GM12878 (cell line): ENCODE measurements at regions not wholly inside any gene's neighbourhood (a gene's known extent, or its start where the extent isn't known, plus 50 kb on each side); places are given as distances from the start of the nearest gene placed in this dataset.

ENCODE experiments used
- ATAC-seq: fragments of 200-7000 bp; cut with Tn5 transposase; 3 replicates; pipeline ENCODE4 v1.9.1; 2020; ENCODE audit warnings: mild to moderate bottlenecking, moderate library complexity
- BruUV-seq: library from RNA; stranded (reverse); fragments of 400-500 nt; replicated peaks from 2 replicates; lab custom pipeline; 2021; lab: Mats Ljungman, UMichigan
- CTCF ChIA-PET: fragments of 300-600 bp; sonication (Branson Sonifier 250); formaldehyde crosslinking; extraction: SDS; loops from one replicate; lab custom pipeline; 2021; ENCODE audit warnings: inconsistent platforms; lab: Yijun Ruan, JAX
- POLR2A ChIA-PET: fragments of 350-600 bp; formaldehyde crosslinking; extraction: SDS; loops from one replicate; lab custom pipeline; 2021; ENCODE audit warnings: inconsistent platforms; lab: Charles Lee
- RAD21 ChIA-PET: fragments of 300-600 bp; sonication (Branson Sonifier 250); formaldehyde crosslinking; loops from one replicate; lab custom pipeline; 2023; ENCODE audit warnings: antibody characterized with exemption; ENCODE audit not compliant: unreplicated experiment; lab: Charles Lee
- SMC1A ChIA-PET: fragments of 300-600 bp; sonication (Branson Sonifier 250); formaldehyde crosslinking; loops from one replicate; lab custom pipeline; 2023; ENCODE audit not compliant: unreplicated experiment, uncharacterized antibody; lab: Charles Lee
- DNase-seq: peaks from one replicate; pipeline ENCODE4 v3.0.0-alpha.2; 2011; ENCODE audit warnings: low read depth, low spot score
- FAIRE-seq: peaks from 3 replicates; lab custom pipeline; 2011; peaks lifted over from hg19 to GRCh38; lab: Jason Lieb, UNC
- H2AFZ ChIP-seq: 2 replicates; pipeline ENCODE4 v1.6.0; 2011; ENCODE audit warnings: low read depth, low read length, control low read depth; ENCODE audit not compliant: control insufficient read depth
- H3K27ac ChIP-seq: 2 replicates; pipeline ENCODE4 v1.5.1; 2011; ENCODE audit warnings: control low read depth; ENCODE audit not compliant: control insufficient read depth, insufficient read depth
- H3K27me3 ChIP-seq, 2 experiments: replicated peaks in 1 of 2; 2 replicates each; pipeline versions ENCODE4 v1.6.0 to v1.6.1; 2011; ENCODE audit warnings: low read length in 1 of 2; ENCODE audit not compliant: control insufficient read depth in 2 of 2, insufficient read depth in 2 of 2
- H3K36me3 ChIP-seq, 2 experiments: 2 replicates each; pipeline ENCODE4 v1.5.1; 2011; ENCODE audit warnings: low read length in 1 of 2; ENCODE audit not compliant: control insufficient read depth in 2 of 2, insufficient read depth in 2 of 2
- H3K4me1 ChIP-seq: 2 replicates; pipeline ENCODE4 v1.6.1; 2011; ENCODE audit warnings: mild to moderate bottlenecking, low read length, moderate library complexity, mixed read lengths; ENCODE audit not compliant: control insufficient read depth, insufficient read depth
- H3K4me2 ChIP-seq: 2 replicates; pipeline ENCODE4 v1.6.0; 2011; ENCODE audit warnings: control low read depth; ENCODE audit not compliant: control insufficient read depth, insufficient read depth
- H3K4me3 ChIP-seq: fragments of 200-600 bp; sonication (generic); 2 replicates; pipeline ENCODE4 v1.5.1; 2016
- H3K79me2 ChIP-seq: 2 replicates; pipeline ENCODE4 v1.6.0; 2011; ENCODE audit warnings: low read length; ENCODE audit not compliant: control insufficient read depth, insufficient read depth
- H3K9ac ChIP-seq: 2 replicates; pipeline ENCODE4 v1.8.0; 2011; ENCODE audit warnings: low read length, control low read depth, mixed read lengths; ENCODE audit not compliant: control insufficient read depth, insufficient read depth
- H3K9me3 ChIP-seq: replicated peaks from 3 replicates; pipeline ENCODE4 v1.5.1; 2011; ENCODE audit warnings: mild to moderate bottlenecking, low read length; ENCODE audit not compliant: control insufficient read depth, insufficient read depth
- H4K20me1 ChIP-seq: 2 replicates; pipeline ENCODE4 v1.6.0; 2011; ENCODE audit not compliant: control insufficient read depth, insufficient read depth
- BRCA1 ChIP-seq: IDR thresholded peaks from 2 replicates; pipeline ENCODE4 v1.6.1; 2011; ENCODE audit warnings: low read depth, low read length, improper control_type of control experiment
- CHD4 ChIP-seq: fragments of 200-600 bp; sonication (generic); IDR thresholded peaks from 2 replicates; pipeline ENCODE4 v1.6.1; 2016; ENCODE audit warnings: mild to moderate bottlenecking
- ESRRA ChIP-seq: IDR thresholded peaks from 2 replicates; pipeline ENCODE4 v1.6.1; 2012; ENCODE audit warnings: mild to moderate bottlenecking, low read length, improper control_type of control experiment
- GATAD2B ChIP-seq: fragments of 450-650 bp; conservative IDR thresholded peaks from 2 replicates; pipeline ENCODE4 v1.6.1; 2017; ENCODE audit warnings: low read depth, mild to moderate bottlenecking, moderate library complexity
- KDM1A ChIP-seq: fragments of 200-600 bp; sonication (generic); IDR thresholded peaks from 2 replicates; pipeline ENCODE4 v1.6.1; 2016; ENCODE audit warnings: borderline replicate concordance
- POU2F2 ChIP-seq: IDR thresholded peaks from 3 replicates; pipeline ENCODE4 v1.6.1; 2011; ENCODE audit warnings: low read depth, mild to moderate bottlenecking, low read length, borderline replicate concordance
- ZNF24 ChIP-seq: fragments of 450-650 bp; IDR thresholded peaks from 2 replicates; pipeline ENCODE4 v1.6.1; 2017; ENCODE audit warnings: antibody characterized with exemption, mild to moderate bottlenecking
- WGBS: methylation state at CpG from one replicate; pipeline ENCODE4 v1.1.6; 2016; ENCODE audit warnings: low lambda C conversion rate; ENCODE audit not compliant: insufficient replicate concordance, insufficient coverage; ENCODE audit errors: missing lambda C conversion rate; 5-methylcytosine and 5-hydroxymethylcytosine counted together
- in situ Hi-C: fragments of 300-500 bp; cut with MboI; formaldehyde crosslinking; loops from 9 replicates; pipeline ENCODE4 v1.14.3; 2018; ENCODE audit warnings: mixed read lengths
- intact Hi-C: fragments of 100-400 bp; cut with micrococcal nuclease; formaldehyde crosslinking; loops from one replicate; pipeline ENCODE4 v1.14.2; 2022; ENCODE audit not compliant: unreplicated experiment
- TF ChIP-seq, protein P1 (sequence below): fragments of 450-650 bp; IDR thresholded peaks from 2 replicates; pipeline ENCODE4 v1.6.1; 2018; ENCODE audit warnings: mild to moderate bottlenecking, low read depth, moderate library complexity; ENCODE audit not compliant: partially characterized antibody
- TF ChIP-seq, protein P2 (sequence below): fragments of 450-650 bp; IDR thresholded peaks from 2 replicates; pipeline ENCODE4 v1.6.1; 2016; ENCODE audit warnings: mild to moderate bottlenecking

DNA sequence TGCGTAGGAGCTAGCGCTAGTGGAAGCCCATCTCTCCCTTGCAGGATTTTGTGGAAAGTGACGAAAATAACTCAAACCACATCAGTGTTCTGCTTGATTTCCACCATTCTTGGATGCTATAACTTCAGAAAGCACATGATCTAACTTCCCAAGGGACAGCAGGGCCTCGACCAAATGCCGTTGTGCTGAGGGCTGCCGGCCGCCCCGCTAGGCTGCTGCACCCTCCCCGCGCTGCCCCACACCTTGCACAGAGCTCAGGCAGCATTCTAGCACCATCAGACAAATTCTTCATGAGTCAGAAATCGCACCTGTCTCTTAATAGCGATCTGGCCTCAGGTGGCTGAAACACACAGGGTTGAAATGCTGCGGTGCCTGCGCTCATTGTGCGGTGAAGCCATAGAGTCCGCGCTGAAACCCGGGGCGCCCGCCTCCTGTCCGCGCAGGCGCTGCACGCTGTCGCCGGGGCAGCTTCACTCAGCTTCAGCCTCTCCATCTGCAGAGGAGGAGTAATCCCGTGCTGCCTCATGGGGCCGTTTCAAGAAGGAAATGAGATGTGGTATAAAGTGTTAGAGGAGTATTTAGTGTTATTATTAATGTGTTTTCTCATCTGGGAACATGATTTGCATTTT, 59.2 kb upstream of the B3GAT1 start:
- ChIA-PET SMC1A (no interaction called here), CTCF (no interaction called here)
- no peak overlapping the region for H3K4me3 ChIP-seq
- H3K9ac ChIP-seq: no peak overlapping the region
- no peak for FAIRE-seq
- no peaks in the 10 kb centered on the region for H3K4me1 ChIP-seq
- H3K27me3 ChIP-seq: peaks cover 2 to 3% of the 10 kb centered on the region in 2 experiments; a peak in 2 of 4 replicates
- no TSS peak for BruUV-seq
- TF ChIP-seq, protein P1, sequence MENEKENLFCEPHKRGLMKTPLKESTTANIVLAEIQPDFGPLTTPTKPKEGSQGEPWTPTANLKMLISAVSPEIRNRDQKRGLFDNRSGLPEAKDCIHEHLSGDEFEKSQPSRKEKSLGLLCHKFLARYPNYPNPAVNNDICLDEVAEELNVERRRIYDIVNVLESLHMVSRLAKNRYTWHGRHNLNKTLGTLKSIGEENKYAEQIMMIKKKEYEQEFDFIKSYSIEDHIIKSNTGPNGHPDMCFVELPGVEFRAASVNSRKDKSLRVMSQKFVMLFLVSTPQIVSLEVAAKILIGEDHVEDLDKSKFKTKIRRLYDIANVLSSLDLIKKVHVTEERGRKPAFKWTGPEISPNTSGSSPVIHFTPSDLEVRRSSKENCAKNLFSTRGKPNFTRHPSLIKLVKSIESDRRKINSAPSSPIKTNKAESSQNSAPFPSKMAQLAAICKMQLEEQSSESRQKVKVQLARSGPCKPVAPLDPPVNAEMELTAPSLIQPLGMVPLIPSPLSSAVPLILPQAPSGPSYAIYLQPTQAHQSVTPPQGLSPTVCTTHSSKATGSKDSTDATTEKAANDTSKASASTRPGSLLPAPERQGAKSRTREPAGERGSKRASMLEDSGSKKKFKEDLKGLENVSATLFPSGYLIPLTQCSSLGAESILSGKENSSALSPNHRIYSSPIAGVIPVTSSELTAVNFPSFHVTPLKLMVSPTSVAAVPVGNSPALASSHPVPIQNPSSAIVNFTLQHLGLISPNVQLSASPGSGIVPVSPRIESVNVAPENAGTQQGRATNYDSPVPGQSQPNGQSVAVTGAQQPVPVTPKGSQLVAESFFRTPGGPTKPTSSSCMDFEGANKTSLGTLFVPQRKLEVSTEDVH: no peak
- TF ChIP-seq BRCA1 (no peak), CHD4 (no peak), ESRRA (no peak), POU2F2 (no peak), ZNF24 (no peak), KDM1A (no peak), GATAD2B (no peak)
- TF ChIP-seq, protein P2, sequence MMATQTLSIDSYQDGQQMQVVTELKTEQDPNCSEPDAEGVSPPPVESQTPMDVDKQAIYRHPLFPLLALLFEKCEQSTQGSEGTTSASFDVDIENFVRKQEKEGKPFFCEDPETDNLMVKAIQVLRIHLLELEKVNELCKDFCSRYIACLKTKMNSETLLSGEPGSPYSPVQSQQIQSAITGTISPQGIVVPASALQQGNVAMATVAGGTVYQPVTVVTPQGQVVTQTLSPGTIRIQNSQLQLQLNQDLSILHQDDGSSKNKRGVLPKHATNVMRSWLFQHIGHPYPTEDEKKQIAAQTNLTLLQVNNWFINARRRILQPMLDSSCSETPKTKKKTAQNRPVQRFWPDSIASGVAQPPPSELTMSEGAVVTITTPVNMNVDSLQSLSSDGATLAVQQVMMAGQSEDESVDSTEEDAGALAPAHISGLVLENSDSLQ: no peak
- TF ChIP-seq, all 136 proteins: peak for 0
- Histone ChIP-seq H3K4me2 (no peak overlapping the region), H3K36me3 (no peaks in the 10 kb centered on the region), H3K27ac (no peak overlapping the region), H3K9me3 (no peaks in the 10 kb centered on the region), H3K79me2 (no peaks in the 10 kb centered on the region), H2AFZ (no peak overlapping the region), H4K20me1 (no peaks in the 10 kb centered on the region)
- ChIA-PET POLR2A (no interaction called here), RAD21 (no interaction called here)
- in situ Hi-C loops (no loop called here), intact Hi-C loops (loop anchor here (5.0 kb wide), 1 partner anchor 49 kb away; no protein-coding TSS in a partner anchor)
- 49% methylated on average over 21 of the region's 28 CpGs for WGBS
- DNase-seq (no peak), ATAC-seq (no peak)
